Neural progenitor cell (in vitro differentiated cells): ENCODE measurements at regions not wholly inside any gene's neighbourhood (a gene's known extent, or its start where the extent isn't known, plus 50 kb on each side); places are given as distances from the start of the nearest gene placed in this dataset.

ENCODE experiments used
- CTCF ChIP-seq: fragments of 200-600 bp; sonication (generic); IDR thresholded peaks from 2 replicates; pipeline ENCODE4 v1.5.1; 2017; ENCODE audit warnings: antibody characterized with exemption, mild to moderate bottlenecking
- EZH2 ChIP-seq: fragments of 200-600 bp; sonication (generic); IDR thresholded peaks from 2 replicates; pipeline ENCODE4 v1.6.1; 2017; ENCODE audit warnings: antibody characterized with exemption, mild to moderate bottlenecking, moderate library complexity

- no peak for TF ChIP-seq CTCF
- no peak for TF ChIP-seq EZH2
Observed at GRCh38 chr12:68469113-68469512, 137.0 kb upstream of the MDM1 start.
